Fibroblast of lung (primary cell): ENCODE measurements at regions not wholly inside any gene's neighbourhood (a gene's known extent, or its start where the extent isn't known, plus 50 kb on each side); places are given as distances from the start of the nearest gene placed in this dataset.

Experiments used
- CTCF ChIP-seq, 2 donors: IDR thresholded peaks in 1 of 2; conservative IDR thresholded peaks in 1 of 2; 1 replicate in 1 of 2; 2 replicates in 1 of 2; pipeline ENCODE4 v1.5.1; 2011 to 2012; ENCODE audit warnings: low read length in 2 of 2, control low read depth in 1 of 2, inconsistent platforms in 1 of 2, low read depth in 1 of 2, mild to moderate bottlenecking in 1 of 2
- EZH2 ChIP-seq: IDR thresholded peaks from 2 replicates; pipeline ENCODE4 v1.5.1; 2012; ENCODE audit warnings: low read length, control low read depth, mild to moderate bottlenecking; ENCODE audit errors: missing control alignments

- no peak for TF ChIP-seq EZH2
- TF ChIP-seq CTCF (conservative IDR thresholded peaks at IDR 0.05 in 1 of 2, IDR thresholded peaks at IDR 0.05 in 1 of 2; ENCODE audit: low read depth in 1 of 2, low read length in 2 of 2) = no peak
Observed at GRCh38 chr13:99639126-99639525, 137.9 kb downstream of the TM9SF2 start.
